CD14-positive monocyte (primary cell): ENCODE measurements at regions not wholly inside any gene's neighbourhood (a gene's known extent, or its start where the extent isn't known, plus 50 kb on each side); places are given as distances from the start of the nearest gene placed in this dataset.

ENCODE experiments used
- DNase-seq, 3 donors: peaks; one replicate each; pipeline ENCODE4 v3.0.0-alpha.2; 2011 to 2022
- H2AFZ ChIP-seq: 2 replicates; pipeline ENCODE4 v1.6.0; 2012; ENCODE audit warnings: mild to moderate bottlenecking, low read depth, low read length, inconsistent platforms; ENCODE audit not compliant: insufficient read depth, poor library complexity, severe bottlenecking
- H3K27ac ChIP-seq, 2 donors: 1 replicate in 1 of 2; 2 replicates in 1 of 2; pipeline ENCODE4 v1.5.1; 2012 to 2013; ENCODE audit warnings: low read length in 2 of 2, control low read depth in 1 of 2, inconsistent platforms in 1 of 2, low read depth in 1 of 2, mild to moderate bottlenecking in 1 of 2
- H3K27me3 ChIP-seq, 2 donors: one replicate each; pipeline versions ENCODE4 v1.6.0 to v1.6.1; 2011 to 2013; ENCODE audit warnings: low read length in 2 of 2; ENCODE audit not compliant: control insufficient read depth in 2 of 2, insufficient read depth in 2 of 2
- H3K36me3 ChIP-seq, 2 donors: replicated peaks in 1 of 2; 1 replicate in 1 of 2; 2 replicates in 1 of 2; pipeline versions ENCODE4 v1.5.1 to v1.6.1; 2012 to 2013; ENCODE audit warnings: low read length in 2 of 2, control low read depth in 1 of 2, inconsistent platforms in 1 of 2, mild to moderate bottlenecking in 1 of 2; ENCODE audit not compliant: insufficient read depth in 2 of 2, control insufficient read depth in 1 of 2
- H3K4me1 ChIP-seq, 2 donors: 1 replicate in 1 of 2; 2 replicates in 1 of 2; pipeline versions ENCODE4 v1.5.1 to v1.6.1; 2012 to 2013; ENCODE audit warnings: low read length in 2 of 2, control low read depth in 1 of 2, inconsistent platforms in 1 of 2, mild to moderate bottlenecking in 1 of 2, moderate library complexity in 1 of 2; ENCODE audit not compliant: insufficient read depth in 2 of 2, control insufficient read depth in 1 of 2
- H3K4me2 ChIP-seq: replicated peaks from 2 replicates; pipeline ENCODE3; 2012; ENCODE audit warnings: low read length, moderate library complexity, mild to moderate bottlenecking; ENCODE audit not compliant: poor library complexity, severe bottlenecking; ENCODE audit errors: extremely low read depth
- H3K4me3 ChIP-seq, 3 experiments: fragments of 200-600 bp in 1 of 3; sonication (generic) in 1 of 3; replicated peaks in 1 of 3; 1 replicate in 2 of 3; 2 replicates in 1 of 3; pipeline ENCODE4 v1.5.1; 2011 to 2013; ENCODE audit warnings: low read length in 3 of 3, mild to moderate bottlenecking in 3 of 3, control low read depth in 2 of 3, low read depth in 2 of 3, inconsistent platforms in 1 of 3, moderate library complexity in 1 of 3
- H3K79me2 ChIP-seq: 2 replicates; pipeline ENCODE4 v1.6.0; 2012; ENCODE audit warnings: mild to moderate bottlenecking, control low read depth, inconsistent platforms, low read length, moderate library complexity; ENCODE audit not compliant: insufficient read depth
- H3K9ac ChIP-seq: 2 replicates; pipeline ENCODE4 v1.6.0; 2017; ENCODE audit warnings: low read length, mild to moderate bottlenecking; ENCODE audit not compliant: insufficient read depth, poor library complexity, severe bottlenecking
- H3K9me3 ChIP-seq, 2 donors: replicated peaks in 1 of 2; 1 replicate in 1 of 2; 2 replicates in 1 of 2; pipeline versions ENCODE4 v1.5.1 to v1.6.1; 2012 to 2013; ENCODE audit warnings: low read length in 2 of 2, control low read depth in 1 of 2; ENCODE audit not compliant: control insufficient read depth in 1 of 2, insufficient read depth in 1 of 2
- H4K20me1 ChIP-seq: 2 replicates; pipeline ENCODE4 v1.6.0; 2012; ENCODE audit warnings: mild to moderate bottlenecking, low read length, control low read depth, moderate library complexity; ENCODE audit not compliant: insufficient read depth
- H3K27ac Mint-ChIP-seq, 7 donors: one replicate each; pipeline ENCODE4 v1.8.0; 2020; ENCODE audit warnings: mild to moderate bottlenecking in 7 of 7, mixed read lengths in 7 of 7, moderate library complexity in 6 of 7, inconsistent platforms in 2 of 7
- H3K27me3 Mint-ChIP-seq, 3 donors: one replicate each; pipeline ENCODE4 v1.8.0; 2021 to 2022; ENCODE audit warnings: low read depth in 3 of 3, mild to moderate bottlenecking in 3 of 3, mixed read lengths in 3 of 3, moderate library complexity in 3 of 3, inconsistent platforms in 1 of 3
- H3K36me3 Mint-ChIP-seq, 2 donors: one replicate each; pipeline ENCODE4 v1.8.0; 2020; ENCODE audit warnings: mixed read lengths in 2 of 2, inconsistent platforms in 1 of 2, mild to moderate bottlenecking in 1 of 2
- H3K4me1 Mint-ChIP-seq: one replicate; pipeline ENCODE4 v1.8.0; 2020; ENCODE audit warnings: mild to moderate bottlenecking, mixed read lengths
- H3K4me3 Mint-ChIP-seq, 2 donors: one replicate each; pipeline ENCODE4 v1.8.0; 2020; ENCODE audit warnings: mild to moderate bottlenecking in 2 of 2, mixed read lengths in 2 of 2, moderate library complexity in 1 of 2
- H3K9me3 Mint-ChIP-seq, 7 donors: one replicate each; pipeline ENCODE4 v1.8.0; 2020 to 2022; ENCODE audit warnings: mixed read lengths in 7 of 7, mild to moderate bottlenecking in 6 of 7, moderate library complexity in 6 of 7, inconsistent platforms in 2 of 7
- CTCF ChIP-seq: fragments of 200-600 bp; IDR thresholded peaks from one replicate; pipeline ENCODE4 v1.8.0; 2022; ENCODE audit warnings: antibody characterized with exemption, mild to moderate bottlenecking
- WGBS: methylation state at CpG from one replicate; pipeline ENCODE4 v1.1.5; 2013; ENCODE audit warnings: missing lambda C conversion rate; ENCODE audit not compliant: insufficient coverage; 5-methylcytosine and 5-hydroxymethylcytosine counted together
- intact Hi-C, 2 donors: fragments of 100-400 bp; cut with micrococcal nuclease; formaldehyde crosslinking; loops; one replicate each; pipeline versions ENCODE4 v1.15.0 to v1.15.1; 2023

GRCh38 chr11:127330044-127330443, 329.5 kb upstream of the KIRREL3 start:
- Histone ChIP-seq H3K9me3 (no peaks in the 10 kb centered on the region), H3K9ac (no peak overlapping the region), H4K20me1 (no peaks in the 10 kb centered on the region), H3K79me2 (no peaks in the 10 kb centered on the region), H3K36me3 (no peaks in the 10 kb centered on the region), H3K4me2 (no peak overlapping the region), H3K4me3 (no peak overlapping the region), H3K4me1 (no peaks in the 10 kb centered on the region), H3K27me3 (no peaks in the 10 kb centered on the region), H3K27ac (no peak overlapping the region), H2AFZ (no peak overlapping the region)
- no peak for TF ChIP-seq CTCF
- DNase-seq: no peak
- no peak overlapping the region for H3K4me3 Mint-ChIP-seq
- no peak overlapping the region for H3K27ac Mint-ChIP-seq
- H3K4me1 Mint-ChIP-seq: no peaks in the 10 kb centered on the region
- peaks cover 0 to 3% (median 0%) of the 10 kb centered on the region in 3 donors for H3K27me3 Mint-ChIP-seq
- no peaks in the 10 kb centered on the region for H3K36me3 Mint-ChIP-seq
- no CpG with 5 or more reads among the region's 3 CpGs for WGBS
- intact Hi-C loops: no loop called here
- peaks cover 0 to 13% (median 2%) of the 10 kb centered on the region in 7 donors for H3K9me3 Mint-ChIP-seq

- no peak for TF ChIP-seq CTCF
- H3K79me2 ChIP-seq: no peaks in the 10 kb centered on the region
- intact Hi-C loops: no loop called here
- no peak overlapping the region for H3K9ac ChIP-seq
- WGBS: 86% methylated on average over 1 of the region's 2 CpGs
- H3K9me3 ChIP-seq: no peaks in the 10 kb centered on the region
- no peak overlapping the region for H3K4me2 ChIP-seq
- peaks cover 0 to 7% (median 1%) of the 10 kb centered on the region in 7 donors for H3K9me3 Mint-ChIP-seq
- H3K4me1 ChIP-seq: no peaks in the 10 kb centered on the region
- H3K36me3 ChIP-seq: no peaks in the 10 kb centered on the region
- H3K36me3 Mint-ChIP-seq: no peaks in the 10 kb centered on the region
- no peak overlapping the region for H3K27ac ChIP-seq
- no peak for DNase-seq
- no peaks in the 10 kb centered on the region for H3K27me3 ChIP-seq
- no peaks in the 10 kb centered on the region for H3K4me1 Mint-ChIP-seq
- H3K4me3 ChIP-seq: no peak overlapping the region
- H3K27me3 Mint-ChIP-seq: peaks cover 0 to 2% (median 0%) of the 10 kb centered on the region in 3 donors
- no peaks in the 10 kb centered on the region for H4K20me1 ChIP-seq
- no peak overlapping the region for H2AFZ ChIP-seq
- no peak overlapping the region for H3K27ac Mint-ChIP-seq
- H3K4me3 Mint-ChIP-seq: no peak overlapping the region
Measured at GRCh38 chr11:127308291-127308690, 307.7 kb upstream of the KIRREL3 start.
